ENCODE measurements at regions not wholly inside any gene's neighbourhood (a gene's known extent, or its start where the extent isn't known, plus 50 kb on each side); places are given as distances from the start of the nearest gene placed in this dataset.
A peak's percentile ranks its signal among the peaks of the same experiment; 100 is the strongest.

DNA sequence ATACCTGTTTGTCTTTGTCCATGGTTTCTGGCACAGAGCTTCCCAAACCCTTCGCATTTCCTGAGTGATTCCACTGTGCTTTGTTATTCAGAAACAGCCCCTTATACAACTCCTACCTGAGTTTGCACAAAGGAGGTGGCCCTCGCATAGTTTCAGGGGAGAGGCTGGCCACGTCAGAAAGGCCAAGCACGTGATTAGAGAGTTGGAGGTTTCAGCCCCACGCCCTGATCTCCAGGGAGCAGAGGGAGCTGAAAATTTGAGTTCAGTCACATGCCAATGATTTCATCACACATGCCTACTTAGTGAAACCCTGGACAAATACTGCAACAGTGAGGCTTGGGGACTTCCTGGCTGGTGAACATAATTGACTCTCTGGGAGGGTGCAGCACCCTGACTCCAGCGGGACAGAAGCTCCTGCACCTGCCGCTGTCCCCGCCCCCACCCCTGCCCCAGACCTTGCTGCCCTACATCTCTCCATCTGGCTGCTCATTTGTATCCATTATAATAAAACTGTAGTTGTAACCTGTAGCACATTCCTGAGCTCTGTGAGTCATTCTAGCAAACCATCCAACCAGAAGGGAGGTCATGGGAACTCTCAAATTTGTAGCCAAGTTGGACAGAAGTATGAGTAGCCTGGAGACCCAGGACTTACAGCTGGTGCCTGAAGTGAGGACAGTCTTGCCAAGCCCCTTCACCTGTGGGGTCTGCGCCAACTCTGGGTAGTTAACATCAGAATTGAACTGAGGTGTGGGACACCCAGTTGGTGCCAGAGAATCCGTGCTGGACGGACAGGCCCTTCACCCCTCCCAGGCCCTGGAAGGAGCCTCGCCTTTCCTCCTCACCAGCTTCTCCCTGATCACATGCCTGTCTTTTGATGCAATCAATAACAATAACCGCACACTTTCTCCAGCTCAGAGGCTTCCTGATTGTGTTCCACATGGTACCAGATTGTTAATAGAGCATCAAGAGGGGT, 224.3 kb downstream of the ANAPC1 start:
- no peak overlapping the region for H3K4me3 Mint-ChIP-seq
- ATAC-seq, result no peak
- H3K27ac Mint-ChIP-seq, result no peak overlapping the region
- ChIA-PET CTCF (no interaction called here), POLR2A (no interaction called here)
- H3K4me1 Mint-ChIP-seq (ENCODE audit: low read depth), result peaks cover 12% of the 10 kb centered on the region
- no peaks in the 10 kb centered on the region for H3K9me3 Mint-ChIP-seq (ENCODE audit: insufficient read depth)
- peaks cover 7% of the 10 kb centered on the region for H3K27me3 Mint-ChIP-seq (ENCODE audit: low read depth)
- no peaks in the 10 kb centered on the region for H3K36me3 Mint-ChIP-seq (ENCODE audit: low read depth)
- no peak for DNase-seq

DNA sequence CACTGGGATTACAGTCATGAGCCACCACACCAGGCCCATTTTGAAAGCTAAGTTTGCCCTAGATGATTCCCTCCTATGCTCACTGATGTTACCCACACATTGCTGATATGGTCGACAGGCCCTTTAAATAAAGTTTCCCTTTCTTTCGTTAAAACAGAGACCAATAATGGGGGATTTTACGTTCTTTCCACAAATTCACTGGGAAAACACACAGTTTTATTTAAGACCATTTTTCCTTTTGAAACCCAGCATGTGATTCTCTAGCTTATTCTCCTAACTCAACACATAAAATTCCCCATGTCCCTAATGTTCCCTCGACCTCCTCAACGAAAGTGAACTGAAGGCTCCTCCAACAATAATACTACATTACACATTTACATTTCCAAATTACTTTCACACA, 223.2 kb downstream of the ANAPC1 start:
- ATAC-seq (no peak), DNase-seq (no peak)
- H3K4me1 Mint-ChIP-seq (ENCODE audit: low read depth), result peaks cover 12% of the 10 kb centered on the region
- peaks cover 5% of the 10 kb centered on the region for H3K27me3 Mint-ChIP-seq (ENCODE audit: low read depth)
- POLR2A ChIA-PET, result no interaction called here
- CTCF ChIA-PET, result no interaction called here
- no peaks in the 10 kb centered on the region for H3K9me3 Mint-ChIP-seq (ENCODE audit: insufficient read depth)
- no peak overlapping the region for H3K27ac Mint-ChIP-seq
- H3K4me3 Mint-ChIP-seq, result no peak overlapping the region
- H3K36me3 Mint-ChIP-seq (ENCODE audit: low read depth), result no peaks in the 10 kb centered on the region

DNA sequence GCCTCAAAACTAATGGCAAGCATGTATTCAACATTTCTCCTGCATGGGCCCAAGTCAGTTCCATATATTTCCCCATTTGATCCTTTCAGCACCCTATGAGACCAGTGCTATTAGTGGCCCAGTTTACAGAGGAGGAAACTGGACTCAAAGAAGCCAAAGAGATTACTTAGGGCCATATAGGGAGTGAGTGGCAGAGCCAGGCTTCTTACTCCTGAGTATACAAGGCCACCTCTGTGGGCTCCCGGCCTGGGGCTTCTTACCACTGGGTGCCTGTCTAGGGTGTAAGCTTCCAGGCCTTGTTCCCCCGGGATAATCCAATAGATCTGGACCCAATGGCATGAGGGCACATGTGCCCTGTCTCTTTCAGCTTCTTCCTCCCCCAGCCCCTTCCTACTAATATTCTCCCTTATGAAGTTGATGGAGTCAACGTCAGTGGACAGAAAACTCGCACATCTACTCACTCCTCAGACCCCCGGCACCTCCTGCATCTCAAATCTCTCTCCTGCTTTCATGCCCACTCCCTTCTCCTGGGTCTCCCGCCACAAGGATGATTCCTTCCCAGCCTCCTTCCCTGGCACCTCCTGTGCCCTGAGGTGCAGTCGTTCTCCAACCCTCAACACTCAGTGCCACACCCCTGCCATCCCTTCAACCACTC, 222.6 kb downstream of the ANAPC1 start:
- POLR2A ChIA-PET, result no interaction called here
- H3K4me1 Mint-ChIP-seq (ENCODE audit: low read depth), result peaks cover 12% of the 10 kb centered on the region
- H3K4me3 Mint-ChIP-seq, result no peak overlapping the region
- DNase-seq, result no peak
- no peak for ATAC-seq
- no peaks in the 10 kb centered on the region for H3K9me3 Mint-ChIP-seq (ENCODE audit: insufficient read depth)
- no peak overlapping the region for H3K27ac Mint-ChIP-seq
- H3K36me3 Mint-ChIP-seq (ENCODE audit: low read depth), result no peaks in the 10 kb centered on the region
- H3K27me3 Mint-ChIP-seq (ENCODE audit: low read depth), result peaks cover 5% of the 10 kb centered on the region
- CTCF ChIA-PET, result no interaction called here

DNA sequence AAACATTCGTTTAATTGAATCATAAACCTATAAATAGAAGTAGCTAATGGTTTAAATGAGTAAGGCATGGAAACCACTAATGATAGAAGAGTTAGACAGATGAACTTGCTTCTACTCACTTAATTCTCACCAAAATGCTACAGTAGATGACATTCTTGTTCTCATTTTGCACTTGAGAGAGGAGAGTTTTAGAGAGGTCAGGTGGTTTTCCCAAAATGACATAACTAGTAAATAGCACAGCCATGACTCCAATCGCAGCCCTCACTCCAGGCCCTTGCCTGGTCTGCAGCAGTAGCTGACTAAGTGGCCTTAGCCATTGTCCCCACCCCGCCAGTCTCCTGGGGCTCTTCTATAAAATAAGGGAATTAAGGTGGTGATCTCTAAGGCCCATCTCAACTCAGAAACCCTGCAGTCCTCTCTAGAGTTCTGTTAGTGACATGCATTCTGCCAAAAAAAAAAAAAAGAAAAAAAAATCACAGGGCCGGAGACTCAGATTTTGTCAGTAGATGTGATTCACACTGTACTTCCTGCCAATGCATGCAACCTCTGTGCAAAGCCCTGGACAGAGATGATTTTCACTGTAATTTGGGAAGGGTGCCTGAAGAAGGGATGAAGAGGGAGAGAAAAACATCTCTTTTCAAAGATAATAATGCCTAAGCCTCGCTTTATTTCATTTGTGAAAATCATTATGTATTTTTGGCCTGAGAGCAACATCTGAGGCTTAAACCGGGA, 221.8 kb downstream of the ANAPC1 start:
- H3K9me3 Mint-ChIP-seq (ENCODE audit: insufficient read depth), result no peaks in the 10 kb centered on the region
- POLR2A ChIA-PET, result no interaction called here
- peaks cover 5% of the 10 kb centered on the region for H3K27me3 Mint-ChIP-seq (ENCODE audit: low read depth)
- ATAC-seq, result no peak
- CTCF ChIA-PET, result interaction anchor here (0.6 kb wide), 1 partner anchor 841 kb away, joined by 3 read pairs; no protein-coding TSS in a partner anchor
- H3K4me3 Mint-ChIP-seq, result no peak overlapping the region
- H3K4me1 Mint-ChIP-seq (ENCODE audit: low read depth), result peaks cover 12% of the 10 kb centered on the region
- no peaks in the 10 kb centered on the region for H3K36me3 Mint-ChIP-seq (ENCODE audit: low read depth)
- peak; percentile 9 for DNase-seq
- H3K27ac Mint-ChIP-seq, result no peak overlapping the region

DNA sequence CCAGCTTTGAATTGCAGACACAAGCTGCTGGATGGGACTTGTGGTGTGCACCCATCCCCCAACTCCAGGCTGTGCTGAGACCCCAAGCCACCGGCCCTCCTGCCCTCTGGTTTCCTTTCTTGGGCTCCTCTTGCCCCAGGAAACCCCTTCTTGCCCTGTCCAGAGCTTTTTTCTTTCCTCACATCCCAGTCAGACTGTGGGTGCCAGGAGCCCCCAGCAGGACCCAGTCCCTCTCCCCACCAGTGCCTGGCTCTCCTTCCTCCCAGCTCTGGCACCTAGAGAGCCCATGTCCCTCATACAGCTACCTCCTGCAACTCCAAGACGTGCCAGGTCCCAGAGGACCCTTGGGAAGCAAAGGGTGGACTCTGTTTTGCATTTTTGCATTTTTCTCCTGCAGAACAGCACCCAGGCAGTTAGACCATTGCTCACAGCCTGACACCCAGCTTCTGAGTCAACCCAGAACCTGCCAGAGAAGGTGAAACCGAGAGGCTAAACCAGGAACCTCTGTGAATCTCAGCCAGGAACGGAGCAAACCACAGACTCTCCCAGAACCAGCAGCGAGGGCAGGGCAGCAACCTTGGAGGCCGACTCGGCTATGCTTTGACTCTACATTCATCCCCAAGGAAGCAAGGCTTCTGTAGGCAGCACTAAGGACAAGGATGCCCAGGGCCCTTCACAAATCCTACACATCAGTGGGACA, 221.1 kb downstream of the ANAPC1 start:
- Mint-ChIP-seq H3K4me1 (ENCODE audit: low read depth) (peaks cover 12% of the 10 kb centered on the region), H3K27me3 (ENCODE audit: low read depth) (peaks cover 5% of the 10 kb centered on the region), H3K27ac (no peak overlapping the region), H3K9me3 (ENCODE audit: insufficient read depth) (no peaks in the 10 kb centered on the region), H3K4me3 (no peak overlapping the region), H3K36me3 (ENCODE audit: low read depth) (no peaks in the 10 kb centered on the region)
- ChIA-PET CTCF (interaction anchor here (0.6 kb wide), 1 partner anchor 842 kb away, joined by 3 read pairs; no protein-coding TSS in a partner anchor), POLR2A (no interaction called here)
- ATAC-seq (no peak), DNase-seq (peak; percentile 26)

DNA sequence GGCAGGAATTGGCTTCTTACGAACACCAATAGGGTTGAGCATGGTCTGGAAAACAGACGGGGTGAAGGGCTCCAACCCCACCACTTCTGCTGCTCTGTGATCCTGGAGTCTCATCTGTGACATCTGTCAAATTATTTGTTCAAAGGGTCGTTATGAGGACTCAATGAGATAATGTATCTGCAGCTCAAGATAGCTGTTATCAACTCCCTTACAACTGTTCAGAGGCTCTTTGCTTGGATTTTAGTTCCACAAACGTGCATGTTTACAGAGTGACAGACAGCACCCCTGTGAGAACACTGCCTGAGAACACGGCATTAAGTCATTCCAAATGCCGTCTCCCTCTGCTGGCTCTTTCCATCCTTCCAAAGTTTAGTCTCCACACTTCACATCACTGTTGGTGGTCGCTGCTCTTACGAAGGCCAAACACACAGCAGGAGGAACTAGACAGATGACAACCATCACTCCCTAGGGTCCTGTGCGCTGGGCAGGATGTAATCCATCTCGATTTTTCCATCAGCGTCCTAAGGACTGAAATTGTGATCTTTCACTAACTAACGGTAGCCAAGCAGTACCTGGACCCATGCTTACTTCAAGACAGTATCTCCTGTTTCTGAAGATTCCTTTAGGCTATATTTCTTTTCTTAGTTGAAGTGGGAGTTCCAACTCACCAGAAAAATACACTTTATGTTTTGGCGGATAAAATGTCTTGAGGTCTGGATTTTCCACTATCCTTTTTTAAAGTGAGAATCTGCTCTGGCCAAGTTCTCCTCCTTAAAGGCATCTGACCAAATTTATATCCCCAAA, 220.3 kb downstream of the ANAPC1 start:
- DNase-seq (peak; percentile 13), ATAC-seq (no peak)
- CTCF ChIA-PET, result no interaction called here
- H3K36me3 Mint-ChIP-seq (ENCODE audit: low read depth), result no peaks in the 10 kb centered on the region
- H3K4me1 Mint-ChIP-seq (ENCODE audit: low read depth), result peaks cover 12% of the 10 kb centered on the region
- POLR2A ChIA-PET, result no interaction called here
- H3K27ac Mint-ChIP-seq, result no peak overlapping the region
- peaks cover 5% of the 10 kb centered on the region for H3K27me3 Mint-ChIP-seq (ENCODE audit: low read depth)
- no peak overlapping the region for H3K4me3 Mint-ChIP-seq
- H3K9me3 Mint-ChIP-seq (ENCODE audit: insufficient read depth), result no peaks in the 10 kb centered on the region

DNA sequence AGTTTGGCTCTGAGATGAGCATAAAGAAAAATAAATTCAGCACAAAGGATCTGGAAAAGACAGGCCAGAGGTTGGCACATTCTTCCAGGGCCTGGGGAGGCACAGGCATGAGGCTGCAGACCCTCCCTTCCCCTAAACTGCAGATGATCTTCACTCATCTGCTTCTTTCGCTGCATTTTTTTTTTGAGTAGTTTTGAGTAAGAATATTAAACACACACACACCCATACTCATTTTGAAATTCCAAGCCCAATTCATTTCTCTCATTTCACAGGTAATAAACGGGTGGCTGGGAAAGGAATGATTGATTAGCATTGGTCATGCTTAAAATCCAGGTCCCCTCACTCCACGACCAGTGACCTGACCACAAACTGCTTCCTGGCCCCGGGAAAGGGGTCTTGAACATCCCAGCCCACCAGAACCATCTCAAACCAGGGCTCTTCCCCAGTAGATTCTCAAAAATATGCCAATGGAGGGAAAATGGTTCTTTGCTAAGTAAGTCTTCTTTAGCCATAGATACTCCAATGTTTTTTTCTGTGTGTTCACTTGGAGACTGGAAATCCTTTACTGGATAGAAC, 219.6 kb downstream of the ANAPC1 start:
- Mint-ChIP-seq H3K9me3 (ENCODE audit: insufficient read depth) (no peaks in the 10 kb centered on the region), H3K4me1 (ENCODE audit: low read depth) (peaks cover 12% of the 10 kb centered on the region), H3K4me3 (no peak overlapping the region), H3K27ac (no peak overlapping the region), H3K36me3 (ENCODE audit: low read depth) (no peaks in the 10 kb centered on the region), H3K27me3 (ENCODE audit: low read depth) (peaks cover 3% of the 10 kb centered on the region)
- peak; percentile 4 for DNase-seq
- ChIA-PET CTCF (no interaction called here), POLR2A (no interaction called here)
- ATAC-seq, result no peak

DNA sequence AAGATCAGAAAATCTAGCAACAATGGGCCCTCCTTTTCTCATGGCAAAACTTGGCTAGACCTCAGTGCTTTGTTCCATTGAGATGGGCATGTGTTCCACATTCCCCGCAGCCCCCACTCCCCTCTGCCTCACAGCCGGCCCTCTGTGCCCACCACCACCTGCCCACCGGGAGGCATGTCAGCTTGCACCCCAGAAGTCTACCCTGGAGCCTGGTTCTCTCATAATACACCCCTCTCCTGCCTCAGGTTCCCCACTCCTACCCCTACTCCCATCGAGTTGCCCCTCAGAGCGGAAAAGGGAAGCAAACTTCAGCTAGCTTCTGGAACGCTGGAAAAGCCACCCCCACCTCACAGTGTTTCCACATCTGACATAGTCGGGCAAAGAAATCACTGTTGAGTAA, 219.0 kb downstream of the ANAPC1 start:
- ATAC-seq (no peak), DNase-seq (peak; percentile 8)
- Mint-ChIP-seq H3K4me1 (ENCODE audit: low read depth) (peaks cover 12% of the 10 kb centered on the region), H3K4me3 (no peak overlapping the region), H3K27me3 (ENCODE audit: low read depth) (peaks cover 3% of the 10 kb centered on the region), H3K27ac (no peak overlapping the region), H3K36me3 (ENCODE audit: low read depth) (no peaks in the 10 kb centered on the region), H3K9me3 (ENCODE audit: insufficient read depth) (no peaks in the 10 kb centered on the region)
- POLR2A ChIA-PET, result no interaction called here
- CTCF ChIA-PET, result no interaction called here

DNA sequence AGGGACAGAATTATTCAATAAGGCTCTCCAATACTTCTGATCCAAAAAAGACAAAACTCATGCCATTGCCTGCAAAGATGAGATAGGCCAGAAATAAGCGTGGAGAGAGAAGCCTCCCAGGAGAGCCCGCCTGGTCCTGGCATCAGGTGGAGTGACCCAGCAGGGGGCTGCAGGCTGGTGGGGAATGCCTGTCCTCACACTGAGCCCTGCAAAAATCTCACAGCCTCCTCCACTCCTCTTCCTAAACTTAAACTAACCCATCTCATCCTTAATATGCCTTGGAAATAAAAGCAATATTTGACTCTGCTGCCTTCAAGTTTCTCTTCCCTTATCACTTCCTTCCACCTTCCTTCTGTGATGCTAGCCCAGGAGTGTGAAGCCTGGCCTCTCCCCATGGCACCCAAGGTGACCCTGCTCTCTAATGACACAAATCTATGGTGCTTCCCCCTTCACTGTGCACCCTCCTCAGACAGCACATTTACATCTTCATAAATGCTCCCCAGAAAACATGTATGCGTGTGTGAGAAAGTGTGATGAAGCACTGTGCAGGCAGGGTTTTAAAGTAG, 218.4 kb downstream of the ANAPC1 start:
- Mint-ChIP-seq H3K36me3 (ENCODE audit: low read depth) (no peaks in the 10 kb centered on the region), H3K27me3 (ENCODE audit: low read depth) (peaks cover 3% of the 10 kb centered on the region), H3K4me3 (no peak overlapping the region), H3K27ac (no peak overlapping the region), H3K9me3 (ENCODE audit: insufficient read depth) (no peaks in the 10 kb centered on the region), H3K4me1 (ENCODE audit: low read depth) (peaks cover 12% of the 10 kb centered on the region)
- ChIA-PET POLR2A (no interaction called here), CTCF (no interaction called here)
- DNase-seq, result peak; percentile 11
- no peak for ATAC-seq

DNA sequence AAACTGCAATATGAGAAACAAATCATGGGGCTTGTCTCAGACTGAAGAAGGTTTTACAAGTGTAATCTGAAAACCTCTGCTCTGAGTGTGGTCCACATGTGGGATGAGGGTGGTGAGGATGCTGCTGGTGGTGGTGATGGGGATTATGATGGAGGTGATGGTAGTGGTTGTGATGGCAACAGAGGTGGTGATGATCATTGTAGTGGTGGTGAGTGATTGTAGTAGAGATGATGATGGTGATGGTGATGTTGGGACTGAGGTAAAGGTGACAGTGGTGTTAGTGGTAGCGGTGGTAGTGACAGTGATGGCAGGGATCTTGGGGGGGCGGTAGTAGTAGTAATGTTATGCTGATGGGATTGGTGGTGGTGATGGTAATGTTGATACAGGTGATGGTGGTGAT, 217.8 kb downstream of the ANAPC1 start:
- Mint-ChIP-seq H3K9me3 (ENCODE audit: insufficient read depth) (no peaks in the 10 kb centered on the region), H3K27ac (no peak overlapping the region), H3K4me1 (ENCODE audit: low read depth) (peaks cover 12% of the 10 kb centered on the region), H3K4me3 (no peak overlapping the region), H3K27me3 (ENCODE audit: low read depth) (peaks cover 3% of the 10 kb centered on the region), H3K36me3 (ENCODE audit: low read depth) (no peaks in the 10 kb centered on the region)
- CTCF ChIA-PET, result no interaction called here
- ATAC-seq (no peak), DNase-seq (peak; percentile 17)
- POLR2A ChIA-PET, result no interaction called here

DNA sequence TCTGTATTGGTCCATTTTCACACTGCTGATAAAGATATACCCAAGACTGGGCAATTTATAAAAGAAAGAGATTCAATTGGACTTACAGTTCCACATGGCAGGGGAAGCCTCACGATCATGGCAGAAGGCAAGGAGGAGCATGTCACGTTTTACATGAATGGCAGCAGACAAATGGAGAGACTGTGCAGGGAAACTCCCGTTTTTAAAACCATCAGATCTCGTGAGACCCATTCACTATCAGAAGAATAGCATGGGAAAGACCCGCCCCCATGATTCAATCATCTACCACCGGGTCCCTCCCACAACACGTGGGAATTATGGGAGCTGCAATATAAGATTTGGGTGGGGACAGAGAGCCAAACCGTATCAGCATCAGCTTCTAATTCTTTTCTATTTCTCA, 217.0 kb downstream of the ANAPC1 start:
- CTCF ChIA-PET, result no interaction called here
- POLR2A ChIA-PET, result no interaction called here
- Mint-ChIP-seq H3K36me3 (ENCODE audit: low read depth) (no peaks in the 10 kb centered on the region), H3K4me3 (no peak overlapping the region), H3K9me3 (ENCODE audit: insufficient read depth) (no peaks in the 10 kb centered on the region), H3K27me3 (ENCODE audit: low read depth) (peaks cover 3% of the 10 kb centered on the region), H3K27ac (no peak overlapping the region), H3K4me1 (ENCODE audit: low read depth) (peaks cover 10% of the 10 kb centered on the region)
- ATAC-seq (no peak), DNase-seq (peak; percentile 8)

Measured in activated CD8-positive, alpha-beta T cell treated with anti-CD3 and anti-CD28 coated beads, Interleukin-2, amount 10 ng/mL, durations not matched to agents 7 days and 5 days (primary cell).